ENCODE measurements at regions not wholly inside any gene's neighbourhood (a gene's known extent, or its start where the extent isn't known, plus 50 kb on each side); places are given as distances from the start of the nearest gene placed in this dataset.

GRCh38 chr1:4086085-4086850, 186.2 kb upstream of the C1orf174 start:
- TF ChIP-seq REST (IDR thresholded peaks at IDR 0.05; ENCODE audit: low read depth), result no peak
- no peak for TF ChIP-seq CEBPB (IDR thresholded peaks at IDR 0.05)
- TF ChIP-seq TEAD4 (IDR thresholded peaks at IDR 0.05), result no peak
- no peak for TF ChIP-seq FOXM1 (IDR thresholded peaks at IDR 0.05; ENCODE audit: borderline replicate concordance, low read depth)
- no peak for TF ChIP-seq EGR1 (IDR thresholded peaks at IDR 0.05)
- TF ChIP-seq YY1 (IDR thresholded peaks at IDR 0.05; ENCODE audit: low read depth), result no peak
- no peak for TF ChIP-seq EP300 (IDR thresholded peaks at IDR 0.05; ENCODE audit: borderline replicate concordance)
- TF ChIP-seq TCF12 (IDR thresholded peaks at IDR 0.05; ENCODE audit: low read depth), result no peak
- TF ChIP-seq MAX (IDR thresholded peaks at IDR 0.05), result no peak

Measured in Ishikawa (cell line).